ENCODE measurements at regions not wholly inside any gene's neighbourhood (a gene's known extent, or its start where the extent isn't known, plus 50 kb on each side); places are given as distances from the start of the nearest gene placed in this dataset.

DNA sequence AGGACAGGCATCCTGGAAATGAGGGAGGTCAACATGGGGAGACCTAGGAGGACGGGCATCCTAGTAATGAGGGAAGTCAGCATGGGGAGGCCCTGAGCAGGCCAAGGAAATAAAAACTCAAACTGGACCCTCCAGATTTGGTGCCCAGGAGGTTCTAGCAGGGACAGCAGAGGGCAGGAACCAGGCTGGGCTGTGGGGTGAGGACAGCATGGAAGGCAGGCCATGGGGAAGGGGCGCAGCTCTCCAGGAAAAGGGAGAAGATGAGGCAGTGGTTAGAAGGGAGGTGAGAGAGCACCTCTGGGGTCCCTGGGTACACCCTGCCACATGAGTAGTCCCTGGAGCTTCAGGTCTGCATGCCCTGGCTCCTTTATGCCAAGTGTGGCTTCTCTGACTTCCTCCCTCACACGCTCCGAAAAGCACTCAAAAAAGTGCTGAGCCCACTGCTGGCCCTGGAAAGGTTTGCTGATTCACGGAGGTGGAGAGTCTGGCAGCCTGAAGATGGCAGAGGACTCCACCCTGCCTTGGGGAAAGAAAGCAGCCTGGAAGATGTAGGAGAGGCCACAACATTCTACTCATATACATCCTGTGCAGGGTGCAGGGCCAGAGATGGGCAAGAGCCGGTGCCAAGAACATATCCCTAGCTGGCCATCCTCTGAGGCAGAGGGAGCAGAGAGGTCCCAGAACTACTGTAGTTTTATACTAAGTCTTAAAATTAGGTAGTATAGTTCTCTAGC lies 154.9 kb downstream of the MRPL14 start:
- peak overlapping the region; percentile 92 for H3K27ac ChIP-seq (ENCODE audit: low read length)
- peaks cover 3% of the 10 kb centered on the region for H3K9me3 ChIP-seq (replicated peaks; ENCODE audit: control insufficient read depth, low read depth, low read length)
- peaks cover 35% of the 10 kb centered on the region for H3K4me1 ChIP-seq (ENCODE audit: control insufficient read depth, insufficient read depth, low read length)
- WGBS (ENCODE audit: insufficient coverage) = 94% methylated on average over 2 of the region's 6 CpGs
- peak; percentile 55 for DNase-seq
- H3K27me3 ChIP-seq (ENCODE audit: control insufficient read depth, insufficient read depth, low read length) = no peaks in the 10 kb centered on the region
- no peak overlapping the region for H3K4me3 ChIP-seq (ENCODE audit: low read length)
- H3K36me3 ChIP-seq (ENCODE audit: control insufficient read depth, insufficient read depth, low read length) = no peaks in the 10 kb centered on the region

DNA sequence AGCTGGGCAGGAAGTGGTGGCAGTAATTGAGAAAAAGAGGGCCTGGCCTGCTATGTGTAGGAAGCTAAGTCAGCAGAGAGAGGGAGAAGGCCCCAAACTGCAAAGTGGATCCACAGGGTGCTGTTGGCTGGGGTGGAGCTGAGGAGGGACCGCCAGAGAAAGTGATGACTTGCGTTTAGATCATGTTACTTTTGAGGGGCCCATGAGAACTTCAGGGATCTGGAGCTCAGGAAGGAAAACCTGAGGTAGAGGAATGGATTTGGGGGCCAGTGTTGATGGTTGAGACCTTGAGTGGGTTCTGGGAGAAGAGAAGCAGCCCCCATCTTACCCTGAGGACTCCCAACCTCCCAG lies 155.5 kb downstream of the MRPL14 start:
- DNase-seq = no peak
- H3K27ac ChIP-seq (ENCODE audit: low read length) = peak overlapping the region; percentile 92
- WGBS (ENCODE audit: insufficient coverage) = 86% methylated on average over 2 of the region's 2 CpGs
- no peaks in the 10 kb centered on the region for H3K27me3 ChIP-seq (ENCODE audit: control insufficient read depth, insufficient read depth, low read length)
- no peaks in the 10 kb centered on the region for H3K36me3 ChIP-seq (ENCODE audit: control insufficient read depth, insufficient read depth, low read length)
- no peak overlapping the region for H3K4me3 ChIP-seq (ENCODE audit: low read length)
- H3K4me1 ChIP-seq (ENCODE audit: control insufficient read depth, insufficient read depth, low read length) = peaks cover 35% of the 10 kb centered on the region
- H3K9me3 ChIP-seq (replicated peaks; ENCODE audit: control insufficient read depth, low read depth, low read length) = peaks cover 3% of the 10 kb centered on the region

DNA sequence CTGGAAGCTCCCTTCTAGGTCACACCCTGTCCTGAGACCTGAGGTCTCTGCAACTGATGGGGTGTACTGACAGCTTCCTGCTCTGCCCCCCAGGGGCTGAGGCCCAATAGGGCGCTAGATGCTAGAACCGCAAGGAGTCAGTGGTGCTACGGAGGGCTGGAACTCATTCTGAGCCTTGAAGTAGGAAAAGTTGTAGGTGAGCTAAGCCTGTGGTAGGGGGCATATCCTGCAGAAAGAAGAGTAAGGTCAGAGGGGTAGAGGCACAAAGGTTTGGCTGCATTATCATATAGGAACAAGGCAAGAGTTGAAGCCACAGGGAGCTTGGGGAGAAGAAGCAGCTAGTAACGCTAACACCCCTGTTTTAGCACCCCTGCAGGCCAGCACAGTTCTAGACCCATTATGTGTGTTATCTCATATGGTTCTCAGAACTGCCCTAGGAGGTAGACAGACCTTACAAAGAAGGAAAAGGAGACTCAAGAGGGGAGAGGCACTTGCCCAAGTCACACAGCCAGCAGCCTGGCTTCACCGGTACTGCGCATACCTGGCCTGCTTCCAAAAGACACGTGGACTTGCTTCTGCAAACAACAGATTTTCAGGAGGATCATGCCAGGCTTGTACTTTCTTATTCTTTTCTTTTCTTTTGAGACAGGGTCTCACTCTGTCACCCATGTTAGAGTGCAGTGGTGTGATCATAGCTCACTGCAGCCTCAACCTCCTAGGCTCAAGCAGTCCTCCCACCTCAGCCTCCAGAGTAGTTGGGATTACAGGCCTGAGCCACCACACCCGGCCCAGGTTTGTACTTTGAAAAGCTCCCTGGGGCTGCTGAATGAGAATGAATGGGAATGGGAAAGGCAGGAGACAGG lies 156.1 kb downstream of the MRPL14 start:
- Histone ChIP-seq H3K27me3 (ENCODE audit: control insufficient read depth, insufficient read depth, low read length) (no peaks in the 10 kb centered on the region), H3K27ac (ENCODE audit: low read length) (no peak overlapping the region), H3K4me1 (ENCODE audit: control insufficient read depth, insufficient read depth, low read length) (peaks cover 35% of the 10 kb centered on the region), H3K36me3 (ENCODE audit: control insufficient read depth, insufficient read depth, low read length) (no peaks in the 10 kb centered on the region), H3K9me3 (replicated peaks; ENCODE audit: control insufficient read depth, low read depth, low read length) (peaks cover 3% of the 10 kb centered on the region), H3K4me3 (ENCODE audit: low read length) (no peak overlapping the region)
- DNase-seq = no peak
- 94% methylated on average over 3 of the region's 8 CpGs for WGBS (ENCODE audit: insufficient coverage)

DNA sequence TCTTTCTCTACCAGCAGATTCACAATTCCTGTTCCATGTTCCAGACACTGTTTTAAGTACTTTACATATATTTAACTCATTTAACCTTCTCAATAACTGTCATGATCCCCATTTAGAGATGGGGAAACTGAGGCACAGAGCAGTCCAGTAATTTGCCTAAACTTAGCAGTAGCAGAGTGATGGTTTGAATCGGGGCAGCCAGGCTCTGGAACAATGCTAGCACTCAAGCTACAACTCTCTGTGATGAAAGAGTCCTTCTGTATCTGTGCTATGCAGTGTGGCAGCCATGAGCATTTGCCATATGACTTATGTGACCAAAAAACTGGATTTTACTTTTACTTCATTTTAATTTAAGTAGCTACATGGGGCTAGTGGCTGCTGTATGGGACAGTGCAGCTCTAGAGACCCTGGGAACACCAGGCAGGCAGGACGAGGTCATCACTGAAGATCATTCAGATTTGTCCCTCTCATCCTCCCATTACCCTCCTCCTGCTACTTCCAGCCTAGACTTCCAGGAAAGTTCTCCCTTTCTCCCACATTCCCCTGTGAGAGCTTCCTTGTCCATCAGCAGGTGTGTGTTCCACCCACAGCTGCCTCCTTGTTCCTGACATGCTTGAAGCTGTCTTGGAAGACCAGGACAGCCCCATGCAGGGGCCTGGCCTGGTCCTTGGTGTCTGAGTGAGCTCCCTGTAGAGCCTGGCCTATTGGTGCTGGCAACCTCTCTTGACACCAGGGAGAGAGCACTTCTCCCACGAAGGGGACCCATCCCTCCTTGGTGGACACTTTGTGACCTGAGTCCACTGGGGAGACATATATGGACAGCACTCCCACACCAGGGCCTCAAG lies 157.0 kb downstream of the MRPL14 start:
- Histone ChIP-seq H3K27me3 (ENCODE audit: control insufficient read depth, insufficient read depth, low read length) (no peaks in the 10 kb centered on the region), H3K4me3 (ENCODE audit: low read length) (no peak overlapping the region), H3K36me3 (ENCODE audit: control insufficient read depth, insufficient read depth, low read length) (no peaks in the 10 kb centered on the region), H3K4me1 (ENCODE audit: control insufficient read depth, insufficient read depth, low read length) (peaks cover 35% of the 10 kb centered on the region), H3K27ac (ENCODE audit: low read length) (no peak overlapping the region), H3K9me3 (replicated peaks; ENCODE audit: control insufficient read depth, low read depth, low read length) (no peaks in the 10 kb centered on the region)
- WGBS (ENCODE audit: insufficient coverage) = 73% methylated on average over 3 of the region's 3 CpGs
- DNase-seq = no peak

DNA sequence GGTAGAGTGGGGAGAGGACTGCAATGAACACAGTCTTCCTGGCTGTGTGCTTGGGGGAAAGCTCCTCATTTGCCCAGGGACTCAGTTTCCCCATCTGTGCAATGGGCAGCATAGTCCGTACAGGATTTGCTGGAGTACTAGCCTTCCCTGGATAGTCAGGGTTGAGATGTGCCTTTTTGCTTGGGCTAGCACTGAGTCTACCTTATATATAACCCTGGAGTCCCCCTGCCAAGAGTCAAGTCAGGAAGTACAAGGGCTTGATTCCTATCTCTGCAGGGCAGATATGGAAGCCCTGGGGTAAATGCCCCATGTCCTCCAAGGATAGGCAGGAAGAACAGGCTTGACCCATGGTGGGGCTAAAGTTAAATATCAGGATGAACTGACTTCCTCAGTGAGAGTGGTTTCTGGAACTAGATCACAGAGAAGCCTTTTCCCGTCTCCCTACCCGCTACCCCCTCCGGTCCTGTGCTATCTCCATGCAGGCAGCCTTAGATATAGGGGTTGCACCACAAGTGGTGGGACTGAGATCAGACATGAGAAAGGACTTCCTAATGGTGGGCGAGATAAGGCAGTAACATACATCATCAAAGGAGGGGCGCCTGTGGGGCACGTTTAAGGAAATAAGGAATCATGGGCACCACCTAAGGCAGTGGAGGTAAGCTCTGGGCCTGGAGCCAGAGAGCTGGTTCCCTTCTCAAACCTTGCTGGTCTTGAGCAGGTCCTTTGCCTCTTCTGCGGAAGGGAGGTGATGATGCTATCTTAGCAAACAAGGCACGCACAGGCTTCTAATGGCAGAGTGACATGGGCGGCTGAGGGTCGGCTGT lies 157.9 kb downstream of the MRPL14 start:
- Histone ChIP-seq H3K9me3 (replicated peaks; ENCODE audit: control insufficient read depth, low read depth, low read length) (no peaks in the 10 kb centered on the region), H3K27ac (ENCODE audit: low read length) (no peak overlapping the region), H3K4me1 (ENCODE audit: control insufficient read depth, insufficient read depth, low read length) (peaks cover 35% of the 10 kb centered on the region), H3K4me3 (ENCODE audit: low read length) (no peak overlapping the region), H3K27me3 (ENCODE audit: control insufficient read depth, insufficient read depth, low read length) (no peaks in the 10 kb centered on the region), H3K36me3 (ENCODE audit: control insufficient read depth, insufficient read depth, low read length) (no peaks in the 10 kb centered on the region)
- WGBS (ENCODE audit: insufficient coverage) = 84% methylated on average over 5 of the region's 11 CpGs
- no peak for DNase-seq

DNA sequence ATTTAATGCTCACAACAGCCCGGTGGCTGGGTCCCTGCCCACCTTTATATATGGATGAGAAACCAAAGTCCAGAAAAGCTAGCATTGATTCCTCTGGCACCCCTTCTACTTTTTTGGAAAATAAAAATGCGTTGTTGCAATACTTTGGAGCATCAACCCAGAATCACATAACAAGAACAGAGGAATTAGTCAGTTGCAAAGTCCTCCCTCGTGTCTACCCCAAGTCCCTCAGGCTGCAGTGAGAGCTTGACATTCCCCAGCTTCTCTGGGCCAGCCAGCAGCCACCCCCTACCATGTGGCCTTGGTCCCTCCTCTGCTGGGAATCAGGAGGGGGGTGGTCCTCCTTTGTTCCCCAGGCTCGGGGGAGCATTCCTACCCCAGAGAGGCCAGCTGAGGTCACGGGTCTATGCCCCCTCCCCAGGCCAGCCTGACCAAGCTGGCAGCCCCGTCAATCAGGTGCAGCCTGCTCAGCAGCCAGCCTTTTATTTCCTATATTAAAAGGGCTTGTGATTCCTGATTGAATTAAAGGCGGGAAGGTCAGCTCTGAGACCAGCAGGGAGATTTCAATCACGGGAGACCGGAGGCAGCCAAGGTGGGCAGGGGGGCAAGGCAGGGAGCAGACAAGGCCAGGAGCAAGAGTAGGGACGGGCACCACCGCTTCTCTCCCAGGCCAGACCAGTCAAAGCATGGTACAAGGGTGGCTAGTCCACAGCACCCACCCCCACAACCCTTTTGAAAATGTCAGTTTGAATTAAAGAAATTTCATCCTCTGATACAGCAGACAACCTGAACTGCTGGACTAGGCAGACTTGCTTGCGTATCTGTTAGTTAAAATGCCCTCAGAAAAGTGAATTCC lies 158.9 kb downstream of the MRPL14 start:
- Histone ChIP-seq H3K27ac (ENCODE audit: low read length) (no peak overlapping the region), H3K4me3 (ENCODE audit: low read length) (no peak overlapping the region), H3K4me1 (ENCODE audit: control insufficient read depth, insufficient read depth, low read length) (peaks cover 29% of the 10 kb centered on the region), H3K27me3 (ENCODE audit: control insufficient read depth, insufficient read depth, low read length) (no peaks in the 10 kb centered on the region), H3K36me3 (ENCODE audit: control insufficient read depth, insufficient read depth, low read length) (no peaks in the 10 kb centered on the region), H3K9me3 (replicated peaks; ENCODE audit: control insufficient read depth, low read depth, low read length) (no peaks in the 10 kb centered on the region)
- WGBS (ENCODE audit: insufficient coverage) = 57% methylated on average over 4 of the region's 12 CpGs
- no peak for DNase-seq

DNA sequence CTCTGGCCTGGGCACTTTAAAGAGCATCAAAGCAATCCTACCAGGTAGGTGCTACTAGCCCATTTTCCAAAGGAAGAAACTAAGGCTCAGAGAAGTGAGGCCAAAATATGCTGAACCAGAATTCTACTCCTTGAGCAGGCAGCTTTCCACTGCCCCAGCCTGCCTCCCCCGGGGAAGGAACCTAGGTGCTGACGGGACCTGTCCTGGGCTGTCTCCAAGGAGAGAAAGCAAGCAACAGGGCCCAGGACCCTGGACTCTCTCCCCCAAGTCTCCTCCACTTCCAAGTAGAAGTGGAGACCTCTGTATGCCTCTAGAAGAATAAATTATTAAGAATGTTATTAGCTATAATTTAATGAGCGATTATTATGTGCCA lies 159.5 kb downstream of the MRPL14 start:
- no peak for DNase-seq
- no peaks in the 10 kb centered on the region for H3K36me3 ChIP-seq (ENCODE audit: control insufficient read depth, insufficient read depth, low read length)
- H3K27ac ChIP-seq (ENCODE audit: low read length) = no peak overlapping the region
- WGBS (ENCODE audit: insufficient coverage) = no CpG with 5 or more reads among the region's 3 CpGs
- H3K27me3 ChIP-seq (ENCODE audit: control insufficient read depth, insufficient read depth, low read length) = no peaks in the 10 kb centered on the region
- H3K9me3 ChIP-seq (replicated peaks; ENCODE audit: control insufficient read depth, low read depth, low read length) = no peaks in the 10 kb centered on the region
- no peak overlapping the region for H3K4me3 ChIP-seq (ENCODE audit: low read length)
- peaks cover 23% of the 10 kb centered on the region for H3K4me1 ChIP-seq (ENCODE audit: control insufficient read depth, insufficient read depth, low read length)

DNA sequence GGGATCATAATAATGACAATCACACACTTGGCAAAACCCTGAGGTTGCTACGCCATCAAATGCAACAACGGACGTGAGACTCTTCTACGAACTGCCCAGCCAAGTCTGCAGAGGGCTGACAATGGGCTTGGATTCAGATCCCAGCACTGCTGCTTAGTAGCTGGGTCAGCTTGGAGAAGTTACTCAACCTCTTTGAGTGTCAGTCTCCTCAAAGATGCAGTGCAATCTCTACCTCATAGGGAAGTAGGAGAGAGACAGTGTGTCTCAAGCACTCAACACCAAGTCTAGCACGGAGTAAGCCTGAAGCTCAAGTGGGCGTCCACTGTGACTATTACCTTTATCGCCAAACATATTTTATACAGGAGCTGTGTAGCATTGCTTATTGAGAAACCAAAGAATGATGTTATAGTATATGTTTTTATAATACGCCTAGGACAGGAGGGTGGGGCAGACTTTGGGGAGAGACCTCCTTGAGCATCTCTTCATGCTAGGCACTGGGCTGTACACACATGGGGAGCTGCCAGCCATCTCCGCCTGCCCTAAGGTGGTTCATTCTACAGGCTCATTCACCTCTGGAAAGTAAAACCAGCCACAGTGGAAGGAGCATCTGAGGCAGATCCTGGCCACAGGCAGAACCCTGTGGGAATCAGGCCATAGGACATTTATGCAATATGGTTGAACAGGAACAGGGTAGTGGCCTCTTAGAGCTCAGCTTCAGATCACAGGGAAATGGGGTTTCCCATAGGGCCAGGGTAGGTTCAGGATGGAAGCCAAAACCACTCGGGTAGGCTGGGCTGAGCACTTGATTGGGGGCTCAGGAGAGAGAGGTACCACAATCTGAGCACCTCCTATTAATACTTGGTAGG lies 160.2 kb downstream of the MRPL14 start:
- no peaks in the 10 kb centered on the region for H3K9me3 ChIP-seq (replicated peaks; ENCODE audit: control insufficient read depth, low read depth, low read length)
- 41% methylated on average over 5 of the region's 10 CpGs for WGBS (ENCODE audit: insufficient coverage)
- peaks cover 17% of the 10 kb centered on the region for H3K4me1 ChIP-seq (ENCODE audit: control insufficient read depth, insufficient read depth, low read length)
- no peak for DNase-seq
- H3K27me3 ChIP-seq (ENCODE audit: control insufficient read depth, insufficient read depth, low read length) = no peaks in the 10 kb centered on the region
- H3K27ac ChIP-seq (ENCODE audit: low read length) = no peak overlapping the region
- no peaks in the 10 kb centered on the region for H3K36me3 ChIP-seq (ENCODE audit: control insufficient read depth, insufficient read depth, low read length)
- no peak overlapping the region for H3K4me3 ChIP-seq (ENCODE audit: low read length)

All from muscle of leg (tissue), 3 donors.